HEK293 (cell line): ENCODE measurements at regions not wholly inside any gene's neighbourhood (a gene's known extent, or its start where the extent isn't known, plus 50 kb on each side); places are given as distances from the start of the nearest gene placed in this dataset.

Experiments
- CTCF ChIP-seq: fragments of 450-650 bp; formaldehyde crosslinking; IDR thresholded peaks from 2 replicates; pipeline ENCODE4 v1.5.1; 2016; ENCODE audit warnings: missing biosample characterization, missing genetic modification characterization
- REST ChIP-seq: fragments of 450-650 bp; formaldehyde crosslinking; IDR thresholded peaks from 2 replicates; pipeline ENCODE4 v1.5.1; 2016; ENCODE audit warnings: missing biosample characterization, missing genetic modification characterization
- SP2 ChIP-seq: fragments of 450-650 bp; formaldehyde crosslinking; IDR thresholded peaks from 2 replicates; pipeline ENCODE4 v1.5.1; 2016; ENCODE audit warnings: missing biosample characterization, missing genetic modification characterization
- ZNF16 ChIP-seq: fragments of 450-650 bp; formaldehyde crosslinking; IDR thresholded peaks from 2 replicates; pipeline ENCODE4 v1.5.1; 2016; ENCODE audit warnings: low read depth, missing biosample characterization, missing genetic modification characterization
- ZNF433 ChIP-seq: fragments of 450-650 bp; formaldehyde crosslinking; IDR thresholded peaks from 2 replicates; pipeline ENCODE4 v1.5.1; 2016; ENCODE audit warnings: missing biosample characterization, missing genetic modification characterization, low read depth

- TF ChIP-seq CTCF (tag by site-specific recombination) (no peak), REST (no peak), SP2 (tag by site-specific recombination) (no peak), ZNF433 (tag by site-specific recombination) (no peak), ZNF16 (tag by site-specific recombination) (no peak)
Measured at GRCh38 chr15:95027981-95028380, 796.6 kb downstream of the MCTP2 start.
